ENCODE measurements at regions not wholly inside any gene's neighbourhood (a gene's known extent, or its start where the extent isn't known, plus 50 kb on each side); places are given as distances from the start of the nearest gene placed in this dataset.

- Histone ChIP-seq H2AK5ac (ENCODE audit: insufficient read length, low read length) (no peak overlapping the region), H3K27me3 (ENCODE audit: insufficient read depth, low read length) (peaks cover 2% of the 10 kb centered on the region; the same call in 1 of the 2 replicates), H3K79me2 (ENCODE audit: insufficient read depth, low read length) (no peaks in the 10 kb centered on the region), H3K23me2 (ENCODE audit: insufficient read length, low read depth, low read length, poor library complexity, severe bottlenecking) (no peaks in the 10 kb centered on the region), H3K4me1 (ENCODE audit: insufficient read depth, low read length) (no peaks in the 10 kb centered on the region), H2AFZ (ENCODE audit: low read length) (no peak overlapping the region), H4K5ac (ENCODE audit: insufficient read length, low read depth, low read length) (no peak overlapping the region), H3K56ac (ENCODE audit: insufficient read length, low read depth, low read length) (no peak overlapping the region), H2BK120ac (ENCODE audit: low read depth, low read length, poor library complexity, severe bottlenecking) (no peak overlapping the region), H3K4ac (ENCODE audit: low read depth, low read length) (no peak overlapping the region), H2BK5ac (ENCODE audit: insufficient read length, low read length) (no peak overlapping the region), H2BK15ac (ENCODE audit: low read depth, low read length) (no peak overlapping the region), H3K27ac (ENCODE audit: insufficient read length, low read depth, low read length) (no peak overlapping the region), H4K8ac (replicated peaks; ENCODE audit: insufficient read length, low read depth, low read length) (no peak overlapping the region), H3K23ac (ENCODE audit: insufficient read length, low read depth, low read length) (no peak overlapping the region), H4K91ac (ENCODE audit: insufficient read length, low read depth, low read length) (no peak overlapping the region), H3K14ac (ENCODE audit: insufficient read depth, low read length) (no peak overlapping the region), H3K9me3 (ENCODE audit: control insufficient read depth, low read depth, low read length) (no peaks in the 10 kb centered on the region), H2BK12ac (ENCODE audit: insufficient read length, low read depth, low read length) (no peak overlapping the region), H3K18ac (ENCODE audit: insufficient read length, low read depth, low read length) (no peak overlapping the region), H3K79me1 (ENCODE audit: insufficient read depth, low read depth, low read length, poor library complexity, severe bottlenecking) (no peaks in the 10 kb centered on the region), H4K20me1 (ENCODE audit: control insufficient read depth, insufficient read depth, insufficient read length) (no peaks in the 10 kb centered on the region), H3T11ph (ENCODE audit: low read length) (no peak overlapping the region), H3K9ac (ENCODE audit: extremely low read depth, insufficient read length, low read length) (no peak overlapping the region), H2BK20ac (ENCODE audit: low read depth, low read length, poor library complexity, severe bottlenecking) (no peak overlapping the region), H3K4me2 (ENCODE audit: insufficient read depth, insufficient read length, low read length) (no peak overlapping the region)
- no peak for TF ChIP-seq CTCF (conservative IDR thresholded peaks at IDR 0.05)
- no peak for DNase-seq
- WGBS (ENCODE audit: extremely low coverage, insufficient read length, low lambda C conversion rate) = no CpG with 5 or more reads among the region's 5 CpGs
- no peaks in the 10 kb centered on the region; a peak in 1 of 5 replicates for H3K9me3 Mint-ChIP-seq
- no peaks in the 10 kb centered on the region for H3K4me1 Mint-ChIP-seq
- H3K27ac Mint-ChIP-seq = no peak overlapping the region
- H3K27me3 Mint-ChIP-seq (ENCODE audit: low read depth) = peaks cover 89% of the 10 kb centered on the region
- H3K4me3 Mint-ChIP-seq = no peak overlapping the region
- no peaks in the 10 kb centered on the region for H3K36me3 Mint-ChIP-seq (ENCODE audit: insufficient read depth in 1 of 3, low read depth in 3 of 3)
These were observed 129.4 kb upstream of the PITX1 start for GRCh38 chr5:135163391-135163790.
